GM19397 (cell line): ENCODE measurements at regions not wholly inside any gene's neighbourhood (a gene's known extent, or its start where the extent isn't known, plus 50 kb on each side); places are given as distances from the start of the nearest gene placed in this dataset.
"Not testable (repeated sequence)": the region's sequence is repeated elsewhere in the genome, so short reads cannot be mapped to it uniquely, and the experiment has no call there.

Experiments
- ATAC-seq: cut with Tn5 transposase; IDR thresholded peaks from one replicate; pipeline ENCODE4 v1.9.1; 2021; ENCODE audit warnings: mild to moderate bottlenecking, moderate library complexity; ENCODE audit not compliant: unreplicated experiment

DNA sequence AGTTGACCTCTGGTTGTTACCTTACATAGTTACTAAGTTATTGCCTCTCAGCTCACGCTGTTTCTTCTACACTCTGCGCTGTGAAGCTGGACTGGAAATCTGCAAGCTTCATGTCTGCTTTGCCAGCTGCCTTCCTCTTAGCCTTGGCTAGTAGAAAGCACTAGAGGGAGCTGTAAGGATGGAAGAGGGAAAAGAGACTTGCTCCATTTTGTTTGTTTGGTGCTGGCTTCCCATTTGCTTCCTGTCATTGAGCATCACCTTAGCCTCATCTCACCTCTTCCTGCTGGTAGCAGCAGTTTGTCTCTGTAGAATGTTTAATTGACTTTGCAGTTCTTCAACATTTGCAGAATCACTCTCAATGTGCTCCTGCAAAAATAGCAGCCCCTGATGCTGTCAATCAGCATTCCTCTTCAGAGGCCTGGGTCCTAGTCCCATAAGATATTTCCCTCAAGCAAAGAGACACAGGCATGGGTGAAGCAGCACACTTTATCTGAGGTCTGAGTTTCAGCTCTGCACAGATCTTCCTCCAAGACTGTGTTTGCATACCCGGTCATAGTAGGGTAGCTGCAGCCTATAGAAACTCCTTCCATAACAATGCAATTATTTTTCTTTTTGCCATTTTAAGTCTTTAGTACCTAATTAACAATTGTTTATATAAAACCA lies 302.2 kb upstream of the EPHA7 start:
- ATAC-seq: no peak

- no peak for ATAC-seq
These were observed 294.6 kb upstream of the EPHA7 start for GRCh38 chr6:93713974-93714373.

- no peak for ATAC-seq
These were observed 284.1 kb upstream of the EPHA7 start for GRCh38 chr6:93703431-93703830.

DNA sequence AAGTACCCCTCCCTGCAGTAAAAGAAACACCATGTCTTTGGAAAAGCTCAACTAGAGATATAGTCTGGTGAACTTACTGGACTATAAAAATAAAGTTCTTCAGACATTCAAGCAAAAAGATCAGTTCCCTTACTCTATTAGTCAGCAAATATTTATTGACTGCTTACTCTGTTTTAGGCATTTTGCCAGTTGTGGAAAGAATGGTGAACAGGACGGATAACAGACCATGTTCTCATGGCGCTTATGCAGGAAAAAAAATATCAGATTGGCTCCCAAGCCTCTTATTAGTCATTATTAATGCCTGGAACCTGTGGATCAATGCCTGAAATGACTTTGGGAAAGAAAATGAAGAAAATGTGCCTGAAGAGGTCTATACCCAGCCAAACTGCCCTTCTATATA lies 282.2 kb upstream of the EPHA7 start:
- no peak for ATAC-seq

DNA sequence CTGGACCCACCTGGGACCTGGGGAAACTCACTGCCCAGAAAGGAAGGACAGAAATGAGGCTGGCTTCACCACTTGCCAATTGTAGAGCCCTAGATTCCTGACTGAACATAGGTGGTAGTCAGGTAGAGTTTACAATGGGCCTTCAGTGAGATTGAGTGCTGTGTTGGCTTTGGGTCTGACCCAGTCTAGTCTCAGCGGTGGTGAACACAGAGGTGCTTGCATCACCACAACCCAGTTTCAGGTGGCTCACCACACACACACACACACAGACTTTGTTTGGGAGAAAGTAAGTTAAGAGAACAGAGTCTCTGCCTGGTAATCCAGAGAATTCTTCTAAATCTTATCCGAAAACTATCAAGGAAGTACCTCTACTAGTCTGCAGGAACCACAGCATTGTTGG lies 266.1 kb upstream of the EPHA7 start:
- ATAC-seq: no peak

GRCh38 chr6:93684339-93684738 lies 265.0 kb upstream of the EPHA7 start:
- no peak for ATAC-seq

DNA sequence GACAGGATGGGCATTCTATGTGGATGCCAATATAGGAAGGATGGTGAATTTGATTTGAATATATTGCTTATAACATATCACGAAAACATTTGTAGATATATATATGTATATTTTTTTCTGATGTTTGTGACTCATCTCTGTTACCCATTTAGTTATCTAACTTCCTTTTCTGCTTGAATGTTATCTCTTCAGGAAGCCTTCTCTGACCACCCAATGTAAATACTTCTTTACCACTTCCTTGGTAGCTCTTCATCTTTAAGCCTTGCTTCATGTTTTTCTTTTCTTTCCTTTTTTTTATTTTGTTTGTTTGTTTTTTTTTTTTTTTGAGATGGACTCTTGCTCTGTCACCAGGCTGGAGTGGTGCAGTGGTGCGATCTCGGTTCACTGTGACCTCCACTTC lies 260.5 kb upstream of the EPHA7 start:
- ATAC-seq: no peak

DNA sequence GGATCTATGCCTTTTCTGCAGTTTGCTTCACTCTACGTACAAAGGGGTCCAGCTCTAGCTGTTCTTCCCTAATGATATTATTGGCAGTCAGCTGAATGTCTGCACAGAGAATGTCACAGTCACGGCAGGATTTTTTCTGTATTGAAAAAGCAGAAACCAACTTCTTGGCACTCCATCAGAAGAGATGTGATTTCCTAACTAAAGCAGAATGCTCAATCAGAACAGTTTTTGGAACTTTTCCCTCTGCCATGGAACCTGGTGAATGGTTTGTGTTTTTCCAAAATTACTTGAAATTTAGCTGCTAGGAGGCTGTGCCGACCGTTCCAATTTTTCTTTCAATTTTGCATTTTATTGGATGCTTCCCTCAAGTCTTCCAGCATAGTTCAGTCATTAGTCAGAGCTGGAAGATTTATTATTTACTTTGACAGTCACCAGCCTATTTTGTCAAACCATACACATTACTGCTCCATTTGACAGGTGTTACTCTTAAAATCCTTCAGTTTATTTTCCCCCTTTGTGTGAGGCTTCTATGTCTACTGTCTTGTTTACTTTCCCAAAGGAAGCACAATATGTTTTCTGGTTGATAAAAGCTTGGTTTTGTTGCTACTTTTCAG lies 259.6 kb upstream of the EPHA7 start:
- ATAC-seq: no peak

GRCh38 chr6:93677264-93677965 lies 258.1 kb upstream of the EPHA7 start:
- no peak for ATAC-seq

DNA sequence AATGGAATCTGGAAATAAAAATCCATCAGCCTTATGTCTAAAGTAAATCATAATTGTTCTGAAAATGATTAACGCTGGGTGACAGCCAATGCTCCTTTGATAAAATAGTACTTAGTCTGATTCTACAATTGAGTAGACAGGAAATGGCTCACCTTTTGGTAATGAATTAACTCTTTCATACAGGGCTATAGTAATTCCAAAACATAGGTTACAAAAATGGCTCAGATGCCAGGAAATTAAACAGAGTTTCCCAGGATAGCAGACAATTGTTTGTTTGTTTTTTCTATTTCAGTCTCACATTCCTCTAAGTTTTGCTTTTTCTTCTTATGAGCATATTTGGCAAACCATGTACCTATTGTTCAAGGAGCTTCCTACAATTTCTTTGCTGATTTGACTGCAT lies 257.2 kb upstream of the EPHA7 start:
- ATAC-seq: no peak

DNA sequence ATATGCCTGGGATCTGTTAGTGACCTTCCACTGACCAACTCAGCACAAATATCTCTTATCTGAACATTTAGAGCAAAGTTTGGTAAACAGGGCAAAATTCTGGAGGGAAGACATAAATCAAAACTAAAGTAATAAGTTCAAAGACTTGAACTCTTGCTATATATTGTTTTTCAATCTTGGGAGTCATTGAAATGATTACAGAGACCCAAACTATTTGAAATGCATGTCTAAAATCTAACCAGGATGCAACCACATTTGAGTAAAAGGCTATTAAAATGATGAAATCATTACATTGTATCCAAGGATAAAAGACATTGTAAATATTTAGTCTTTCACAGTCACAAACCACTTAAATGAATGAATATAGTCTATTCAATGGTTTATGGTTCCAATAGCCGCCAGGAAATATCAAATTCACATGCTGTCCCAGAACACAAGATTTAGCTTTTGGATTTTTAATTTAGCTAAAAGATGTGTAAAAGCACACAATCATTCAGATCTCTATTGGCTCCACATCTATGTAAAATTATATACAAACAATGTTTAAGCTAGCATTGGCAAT lies 256.6 kb upstream of the EPHA7 start:
- ATAC-seq: no peak

DNA sequence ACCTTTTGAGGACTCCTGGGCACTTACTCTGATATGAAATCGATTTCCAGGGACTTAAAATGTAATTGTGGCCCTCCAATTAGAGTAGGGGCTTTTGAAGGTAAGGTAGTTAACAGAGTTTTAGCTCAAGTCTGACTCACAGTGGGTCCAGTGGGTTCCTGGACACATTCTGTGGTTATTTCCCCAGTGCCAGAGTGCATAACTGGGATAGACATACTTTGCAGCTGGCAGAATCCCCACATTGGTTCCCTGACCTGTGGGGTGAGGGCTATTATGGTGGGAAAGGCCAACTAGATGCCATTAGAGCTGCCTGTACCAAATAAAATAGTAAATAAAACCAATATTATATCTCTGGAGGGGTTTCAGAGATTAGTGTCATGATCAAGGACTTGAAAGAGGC lies 243.8 kb upstream of the EPHA7 start:
- ATAC-seq: no peak

DNA sequence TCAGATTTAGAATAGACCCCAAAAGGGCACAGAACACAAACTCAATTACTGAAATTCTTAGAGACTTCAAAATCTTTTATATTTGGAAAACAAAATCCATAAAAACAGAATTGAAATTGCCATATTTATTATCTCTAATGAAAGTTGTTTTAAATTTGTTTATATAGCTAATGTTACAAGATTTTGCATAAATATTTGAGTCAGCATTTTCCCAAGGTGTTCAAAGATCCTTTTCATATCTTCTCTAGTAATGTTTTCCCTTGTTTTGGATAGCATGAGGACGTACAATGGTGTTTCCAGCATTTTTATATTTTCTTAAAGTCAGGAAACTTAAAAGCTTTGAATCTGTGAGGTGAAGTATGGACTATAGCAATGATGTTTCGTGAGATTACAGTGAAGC lies 235.2 kb upstream of the EPHA7 start:
- ATAC-seq: no peak

DNA sequence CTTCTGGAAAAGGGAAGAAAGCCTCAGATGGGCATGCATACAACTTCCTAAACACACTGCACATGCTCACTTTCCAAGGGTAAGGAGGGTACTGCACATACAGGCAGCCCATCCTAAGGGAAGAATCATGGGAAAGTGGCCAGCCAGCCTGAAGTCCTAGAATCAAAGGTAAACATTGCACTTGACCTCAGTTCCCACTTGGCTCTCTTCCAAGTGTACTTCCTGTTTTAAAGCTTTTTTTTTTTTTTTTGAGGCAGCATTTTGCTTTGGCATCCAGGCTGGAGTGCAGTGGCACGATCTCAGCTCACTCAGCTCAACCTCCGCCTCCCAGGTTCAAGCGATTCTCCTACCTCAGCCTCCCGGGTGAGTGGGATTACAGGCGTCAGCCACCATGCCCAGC lies 225.3 kb upstream of the EPHA7 start:
- no peak for ATAC-seq

DNA sequence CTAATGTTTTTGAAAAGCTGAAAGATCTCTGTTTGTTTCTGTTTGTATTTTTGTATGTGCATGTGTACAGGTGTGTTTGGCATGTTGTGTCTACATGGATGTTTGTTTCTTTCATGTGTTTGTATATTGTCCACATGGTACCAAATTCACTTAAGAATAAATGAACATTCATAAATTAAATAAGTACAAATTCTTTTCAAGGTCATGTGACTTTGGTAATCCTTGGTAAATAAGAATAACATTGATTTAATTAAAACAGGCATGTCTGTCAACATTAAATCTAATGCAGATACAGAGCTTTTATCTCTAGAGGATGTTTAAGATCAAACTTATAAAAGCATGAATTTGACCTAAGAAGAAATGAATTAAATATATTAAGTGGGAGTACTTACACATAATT lies 219.8 kb upstream of the EPHA7 start:
- ATAC-seq: no peak

DNA sequence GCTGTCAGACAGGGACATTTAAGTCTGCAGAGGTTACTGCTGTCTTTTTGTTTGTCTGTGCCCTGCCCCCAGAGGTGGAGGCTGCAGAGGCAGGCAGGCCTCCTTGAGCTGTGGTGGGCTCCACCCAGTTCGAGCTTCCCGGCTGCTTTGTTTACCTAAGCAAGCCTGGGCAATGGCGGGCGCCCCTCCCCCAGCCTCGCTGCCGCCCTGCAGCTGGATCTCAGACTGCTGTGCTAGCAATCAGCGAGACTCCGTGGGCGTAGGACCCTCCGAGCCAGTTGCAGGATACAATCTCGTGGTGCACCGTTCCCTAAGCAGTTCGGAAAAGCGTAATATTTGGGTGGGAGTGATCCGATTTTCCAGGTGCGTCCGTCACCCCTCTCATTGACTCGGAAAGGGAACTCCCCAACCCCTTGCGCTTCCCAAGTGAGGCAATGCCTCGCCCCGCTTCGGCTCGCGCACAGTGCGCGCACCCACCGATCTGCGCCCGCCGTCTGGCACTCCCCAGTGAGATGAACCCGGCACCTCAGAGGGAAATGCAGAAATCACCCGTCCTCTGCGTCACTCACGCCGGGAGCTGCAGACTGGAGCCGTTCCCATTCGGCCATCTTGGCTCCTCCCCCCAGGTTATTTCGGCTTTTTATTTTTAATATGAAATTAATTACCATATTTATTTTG lies 217.8 kb upstream of the EPHA7 start:
- ATAC-seq: not testable (repeated sequence)

- no peak for ATAC-seq
These were observed 205.0 kb upstream of the EPHA7 start for GRCh38 chr6:93624408-93624807.

DNA sequence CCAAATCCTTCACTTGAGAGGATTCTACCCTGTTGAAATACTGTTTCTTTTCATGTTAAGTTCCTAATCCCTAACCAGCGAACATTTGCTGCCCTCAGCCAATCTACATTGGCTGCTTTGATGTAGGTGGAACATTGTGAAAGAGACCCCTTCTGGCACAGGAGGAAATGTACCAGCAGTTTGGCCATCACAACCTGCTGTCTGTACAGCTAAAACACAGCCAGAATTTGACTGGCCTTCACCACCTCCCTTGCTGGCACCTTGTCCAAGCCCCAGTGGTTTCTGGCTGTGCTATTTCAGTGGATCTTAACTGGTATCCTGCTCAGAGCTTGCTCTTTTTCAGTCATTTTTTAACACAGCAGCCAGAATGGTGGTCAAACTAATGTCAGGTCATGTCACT lies 202.1 kb upstream of the EPHA7 start:
- no peak for ATAC-seq

DNA sequence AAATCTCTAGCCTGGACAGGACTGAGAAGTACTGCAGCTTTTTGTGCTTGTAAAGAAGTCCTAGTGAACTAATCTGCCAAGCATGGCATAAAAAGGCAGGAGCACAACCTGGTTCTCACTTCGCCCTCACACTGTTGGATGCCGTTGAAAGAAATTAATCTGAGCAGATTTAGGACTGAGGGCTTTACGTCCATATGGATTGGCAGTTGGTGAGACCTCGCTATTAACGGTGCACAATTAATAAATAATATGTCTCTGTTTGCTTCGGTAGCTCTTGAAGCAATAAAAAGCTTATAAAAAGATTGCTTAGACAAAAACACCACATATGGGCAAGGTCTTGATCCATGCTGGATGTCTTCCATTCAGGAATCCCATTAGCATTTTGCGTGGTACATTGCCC lies 185.6 kb upstream of the EPHA7 start:
- ATAC-seq: no peak

DNA sequence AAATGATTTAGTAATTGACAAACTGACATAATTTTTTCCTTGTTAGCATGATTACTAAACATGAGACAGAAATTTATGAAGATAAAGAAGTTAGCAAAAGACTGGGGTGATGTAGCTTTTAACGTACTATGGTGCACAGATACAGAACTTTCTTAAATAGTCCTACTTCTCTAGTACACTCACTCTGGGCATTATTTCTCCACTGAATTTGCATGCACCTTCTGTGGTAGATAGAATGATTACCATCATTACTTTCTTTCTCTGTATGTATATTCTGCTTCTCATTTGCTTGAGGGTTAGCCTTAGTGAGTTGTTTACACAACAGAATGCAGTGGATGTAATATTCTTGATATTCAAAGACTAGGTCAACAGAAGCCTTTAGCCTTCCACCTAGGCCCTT lies 173.1 kb upstream of the EPHA7 start:
- no peak for ATAC-seq

GRCh38 chr6:93586306-93586705 lies 166.9 kb upstream of the EPHA7 start:
- ATAC-seq: no peak

DNA sequence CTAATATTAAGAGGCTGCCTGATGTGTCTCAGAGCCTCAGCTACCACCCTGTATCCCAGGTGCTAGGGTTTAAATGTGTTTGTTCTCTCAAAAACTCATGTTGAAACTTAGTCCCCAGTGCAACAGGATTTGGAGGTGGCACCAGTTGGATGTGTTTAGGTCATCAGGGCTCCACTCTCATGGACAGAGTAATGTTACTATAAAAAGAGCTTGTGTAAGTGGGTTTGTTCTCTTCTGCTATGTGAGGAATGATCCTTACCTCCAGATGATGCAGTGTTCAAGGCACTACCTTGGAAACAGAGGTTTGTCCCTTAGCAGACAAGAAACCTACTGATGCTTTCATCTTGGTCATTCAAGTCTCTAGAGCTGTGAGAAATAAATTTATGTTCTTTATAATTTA lies 164.9 kb upstream of the EPHA7 start:
- no peak for ATAC-seq
